Vagina (tissue), 2 donors: ENCODE measurements at regions not wholly inside any gene's neighbourhood (a gene's known extent, or its start where the extent isn't known, plus 50 kb on each side); places are given as distances from the start of the nearest gene placed in this dataset.
"Not testable (repeated sequence)": the region's sequence is repeated elsewhere in the genome, so short reads cannot be mapped to it uniquely, and the experiment has no call there.

ENCODE experiments used
- DNase-seq, 2 donors: peaks; one replicate each; pipeline ENCODE4 v3.0.0-alpha.2; 2017; ENCODE audit errors: extremely low spot score in 2 of 2
- H3K27ac ChIP-seq: fragments of 200-600 bp; sonication (generic); one replicate; pipeline ENCODE4 v1.5.1; 2019
- H3K27me3 ChIP-seq: fragments of 200-600 bp; sonication (generic); one replicate; pipeline ENCODE4 v1.5.1; 2019
- H3K36me3 ChIP-seq, 2 donors: fragments of 200-600 bp; sonication (generic); one replicate each; pipeline ENCODE4 v1.5.1; 2017 to 2019
- H3K4me1 ChIP-seq: fragments of 200-600 bp; sonication (generic); one replicate; pipeline ENCODE4 v1.5.1; 2019
- H3K4me3 ChIP-seq, 2 donors: fragments of 200-600 bp; sonication (generic); 1 replicate in 1 of 2; 2 replicates in 1 of 2; pipeline ENCODE4 v1.5.1; 2016 to 2019
- H3K9me3 ChIP-seq: fragments of 200-600 bp; sonication (generic); one replicate; pipeline ENCODE4 v1.5.1; 2019
- CTCF ChIP-seq, 3 experiments: fragments of 450-650 bp in 2 of 3; fragments of 200-600 bp in 1 of 3; sonication (generic) in 1 of 3; IDR thresholded peaks; one replicate each; pipeline ENCODE4 v1.5.1; 2017 to 2019; ENCODE audit warnings: antibody characterized with exemption in 3 of 3, mild to moderate bottlenecking in 2 of 3, moderate library complexity in 2 of 3
- POLR2A ChIP-seq, 2 donors: fragments of 450-650 bp; IDR thresholded peaks; one replicate each; pipeline ENCODE4 v1.6.1; 2017; ENCODE audit warnings: antibody characterized with exemption in 2 of 2, mild to moderate bottlenecking in 2 of 2, moderate library complexity in 2 of 2
- POLR2AphosphoS5 ChIP-seq, 2 donors: sonication (generic); formaldehyde crosslinking; IDR thresholded peaks; one replicate each; pipeline ENCODE4 v1.9.0; 2017; ENCODE audit warnings: antibody characterized with exemption in 2 of 2, mild to moderate bottlenecking in 2 of 2, low read depth in 1 of 2; ENCODE audit not compliant: insufficient read depth in 1 of 2
- intact Hi-C: fragments of 100-400 bp; cut with DNase I; formaldehyde crosslinking; loops from one replicate; pipeline ENCODE4 v1.15.1; 2023

- Histone ChIP-seq H3K4me3 (no peak overlapping the region), H3K36me3 (no peaks in the 10 kb centered on the region), H3K27me3 (no peaks in the 10 kb centered on the region), H3K27ac (no peak overlapping the region), H3K9me3 (no peaks in the 10 kb centered on the region), H3K4me1 (no peaks in the 10 kb centered on the region)
- no peak for TF ChIP-seq CTCF (IDR thresholded peaks at IDR 0.05)
- DNase-seq = no peak
- intact Hi-C loops = no loop called here
Measured at GRCh38 chr13:80704369-80704768, 363.4 kb upstream of the SPRY2 start.

GRCh38 chr13:80695841-80696240 is 354.9 kb upstream of the SPRY2 start:
- TF ChIP-seq POLR2AphosphoS5 (IDR thresholded peaks at IDR 0.05; ENCODE audit: insufficient read depth in 1 of 2, low read depth in 1 of 2) = no peak
- TF ChIP-seq CTCF (IDR thresholded peaks at IDR 0.05) = no peak
- no peak for TF ChIP-seq POLR2A (IDR thresholded peaks at IDR 0.05)
- Histone ChIP-seq H3K36me3 (no peaks in the 10 kb centered on the region), H3K27me3 (no peaks in the 10 kb centered on the region), H3K4me3 (no peak overlapping the region), H3K9me3 (no peaks in the 10 kb centered on the region), H3K4me1 (no peaks in the 10 kb centered on the region), H3K27ac (no peak overlapping the region)
- no peak for DNase-seq
- intact Hi-C loops = no loop called here

GRCh38 chr13:80691814-80692213 is 350.9 kb upstream of the SPRY2 start:
- H3K27ac ChIP-seq, H3K4me3 ChIP-seq, DNase-seq, H3K36me3 ChIP-seq, H3K4me1 ChIP-seq, H3K9me3 ChIP-seq, intact Hi-C loops, H3K27me3 ChIP-seq: not testable (repeated sequence)

- H3K27me3 ChIP-seq = no peaks in the 10 kb centered on the region
- intact Hi-C loops = no loop called here
Measured at GRCh38 chr13:80690208-80690607, 349.3 kb upstream of the SPRY2 start.

GRCh38 chr13:80688593-80688992 is 347.7 kb upstream of the SPRY2 start:
- no peak for DNase-seq
- Histone ChIP-seq H3K27me3 (no peaks in the 10 kb centered on the region), H3K36me3 (no peaks in the 10 kb centered on the region), H3K4me1 (no peaks in the 10 kb centered on the region), H3K9me3 (no peaks in the 10 kb centered on the region), H3K4me3 (no peak overlapping the region), H3K27ac (no peak overlapping the region)
- no peak for TF ChIP-seq POLR2A (IDR thresholded peaks at IDR 0.05)
- intact Hi-C loops = no loop called here

More at GRCh38 chr13:80690208-80690607, 349.3 kb upstream of the SPRY2 start:
- Histone ChIP-seq H3K4me3 (no peak overlapping the region), H3K9me3 (no peaks in the 10 kb centered on the region), H3K27ac (no peak overlapping the region), H3K4me1 (no peaks in the 10 kb centered on the region), H3K36me3 (no peaks in the 10 kb centered on the region)
- no peak for DNase-seq
- TF ChIP-seq POLR2AphosphoS5 (IDR thresholded peaks at IDR 0.05; ENCODE audit: insufficient read depth in 1 of 2, low read depth in 1 of 2) = no peak
- TF ChIP-seq CTCF (IDR thresholded peaks at IDR 0.05) = no peak
- no peak for TF ChIP-seq POLR2A (IDR thresholded peaks at IDR 0.05)

- H3K4me3 ChIP-seq = no peak overlapping the region
- H3K4me1 ChIP-seq = no peaks in the 10 kb centered on the region
- TF ChIP-seq CTCF (IDR thresholded peaks at IDR 0.05) = no peak
- TF ChIP-seq POLR2A (IDR thresholded peaks at IDR 0.05) = no peak
- H3K9me3 ChIP-seq = no peaks in the 10 kb centered on the region
- H3K27me3 ChIP-seq = no peaks in the 10 kb centered on the region
- no peak for DNase-seq
- H3K36me3 ChIP-seq = no peaks in the 10 kb centered on the region
- intact Hi-C loops = no loop called here
- no peak overlapping the region for H3K27ac ChIP-seq
Measured at GRCh38 chr13:80685942-80686341, 345.0 kb upstream of the SPRY2 start.
